ENCODE measurements at regions not wholly inside any gene's neighbourhood (a gene's known extent, or its start where the extent isn't known, plus 50 kb on each side); places are given as distances from the start of the nearest gene placed in this dataset.
A peak's percentile ranks its signal among the peaks of the same experiment; 100 is the strongest.

- TF ChIP-seq CTCF (IDR thresholded peaks at IDR 0.05) = peak; percentile 33
- no peak for TF ChIP-seq ZFX (IDR thresholded peaks at IDR 0.05; ENCODE audit: borderline replicate concordance)
- H3K27ac ChIP-seq = no peak overlapping the region
These were observed 123.8 kb upstream of the PRPS1L1 start for GRCh38 chr7:18151422-18151821.

GRCh38 chr7:18153183-18153748 lies 125.6 kb upstream of the PRPS1L1 start:
- no peak overlapping the region for H3K27ac ChIP-seq
- no peak for TF ChIP-seq CTCF (IDR thresholded peaks at IDR 0.05)
- no peak for TF ChIP-seq ZFX (IDR thresholded peaks at IDR 0.05; ENCODE audit: borderline replicate concordance)

- H3K27ac ChIP-seq = no peak overlapping the region
- TF ChIP-seq CTCF (IDR thresholded peaks at IDR 0.05) (no peak), ZFX (IDR thresholded peaks at IDR 0.05; ENCODE audit: borderline replicate concordance) (no peak)
These were observed 127.1 kb upstream of the PRPS1L1 start for GRCh38 chr7:18154726-18155125.

- TF ChIP-seq CTCF (IDR thresholded peaks at IDR 0.05) = no peak
- TF ChIP-seq ZFX (IDR thresholded peaks at IDR 0.05; ENCODE audit: borderline replicate concordance) = no peak
- H3K27ac ChIP-seq = no peak overlapping the region
These were observed 129.6 kb upstream of the PRPS1L1 start for GRCh38 chr7:18157233-18157632.

- no peak overlapping the region for H3K27ac ChIP-seq
- TF ChIP-seq ZFX (IDR thresholded peaks at IDR 0.05; ENCODE audit: borderline replicate concordance) = no peak
- TF ChIP-seq CTCF (IDR thresholded peaks at IDR 0.05) = no peak
These were observed 135.0 kb upstream of the PRPS1L1 start for GRCh38 chr7:18162657-18163056.

- no peak overlapping the region for H3K27ac ChIP-seq
- TF ChIP-seq CTCF (IDR thresholded peaks at IDR 0.05) = no peak
- no peak for TF ChIP-seq ZFX (IDR thresholded peaks at IDR 0.05; ENCODE audit: borderline replicate concordance)
These were observed 135.4 kb upstream of the PRPS1L1 start for GRCh38 chr7:18163091-18163490.

- TF ChIP-seq CTCF (IDR thresholded peaks at IDR 0.05) (no peak), ZFX (IDR thresholded peaks at IDR 0.05; ENCODE audit: borderline replicate concordance) (no peak)
These were observed 137.5 kb upstream of the PRPS1L1 start for GRCh38 chr7:18165166-18165565.

More at GRCh38 chr7:18165166-18165565, 137.5 kb upstream of the PRPS1L1 start:
- no peak overlapping the region for H3K27ac ChIP-seq

Data from 22Rv1 (cell line).